Vagina (tissue), 2 donors: ENCODE measurements at regions not wholly inside any gene's neighbourhood (a gene's known extent, or its start where the extent isn't known, plus 50 kb on each side); places are given as distances from the start of the nearest gene placed in this dataset. TPM values are rescaled to one million over a fixed set of nuclear protein-coding genes. Genes with fewer than 3 reads are reported as not detected.

Source experiments
- DNase-seq, 2 donors: peaks; one replicate each; pipeline ENCODE4 v3.0.0-alpha.2; 2017; ENCODE audit errors: extremely low spot score in 2 of 2
- H3K27ac ChIP-seq: fragments of 200-600 bp; sonication (generic); one replicate; pipeline ENCODE4 v1.5.1; 2019
- H3K27me3 ChIP-seq: fragments of 200-600 bp; sonication (generic); one replicate; pipeline ENCODE4 v1.5.1; 2019
- H3K36me3 ChIP-seq, 2 donors: fragments of 200-600 bp; sonication (generic); one replicate each; pipeline ENCODE4 v1.5.1; 2017 to 2019
- H3K4me1 ChIP-seq: fragments of 200-600 bp; sonication (generic); one replicate; pipeline ENCODE4 v1.5.1; 2019
- H3K4me3 ChIP-seq, 2 donors: fragments of 200-600 bp; sonication (generic); 1 replicate in 1 of 2; 2 replicates in 1 of 2; pipeline ENCODE4 v1.5.1; 2016 to 2019
- H3K9me3 ChIP-seq: fragments of 200-600 bp; sonication (generic); one replicate; pipeline ENCODE4 v1.5.1; 2019
- POLR2A ChIP-seq, 2 donors: fragments of 450-650 bp; IDR thresholded peaks; one replicate each; pipeline ENCODE4 v1.6.1; 2017; ENCODE audit warnings: antibody characterized with exemption in 2 of 2, mild to moderate bottlenecking in 2 of 2, moderate library complexity in 2 of 2
- POLR2AphosphoS5 ChIP-seq, 2 donors: sonication (generic); formaldehyde crosslinking; IDR thresholded peaks; one replicate each; pipeline ENCODE4 v1.9.0; 2017; ENCODE audit warnings: antibody characterized with exemption in 2 of 2, mild to moderate bottlenecking in 2 of 2, low read depth in 1 of 2; ENCODE audit not compliant: insufficient read depth in 1 of 2
- intact Hi-C: fragments of 100-400 bp; cut with DNase I; formaldehyde crosslinking; loops from one replicate; pipeline ENCODE4 v1.15.1; 2023
- microRNA-seq: library from miRNA; unstranded; fragments of <30 nt; microRNA quantifications from one replicate; pipeline ENCODE4, GENCODE V29; 2017; ENCODE audit warnings: borderline number of aligned reads, borderline replicate concordance
- small RNA-seq: library from RNA; depleted of rRNA; stranded (forward); fragments of <200 nt; gene quantifications from one replicate; pipeline ENCODE3, GENCODE V24; 2016
- TF ChIP-seq, protein P1 (sequence below), 3 experiments: fragments of 450-650 bp in 2 of 3; fragments of 200-600 bp in 1 of 3; sonication (generic) in 1 of 3; IDR thresholded peaks; one replicate each; pipeline ENCODE4 v1.5.1; 2017 to 2019; ENCODE audit warnings: antibody characterized with exemption in 3 of 3, mild to moderate bottlenecking in 2 of 3, moderate library complexity in 2 of 3

DNA sequence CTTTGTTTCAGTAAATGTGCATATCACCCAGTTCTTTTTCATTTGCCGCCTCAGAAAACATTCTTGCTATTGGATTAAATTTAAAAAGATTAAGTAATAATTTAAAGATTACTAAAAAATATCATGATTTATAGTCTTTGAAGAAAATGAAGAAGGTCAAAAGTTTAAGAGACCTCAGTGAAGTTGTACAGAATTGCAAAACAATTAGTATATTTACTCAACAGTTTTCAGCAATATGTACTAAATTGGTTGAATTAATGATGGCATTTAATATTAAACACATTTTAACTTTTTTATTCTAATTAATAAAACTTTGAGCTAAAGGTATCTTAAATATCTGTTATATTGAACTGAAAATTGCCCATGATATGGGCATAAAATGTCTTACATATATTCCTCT lies 49.9 kb upstream of the KLF6 start:
- Histone ChIP-seq H3K27ac (no peak overlapping the region), H3K9me3 (no peaks in the 10 kb centered on the region), H3K4me1 (peaks cover 9% of the 10 kb centered on the region), H3K4me3 (no peak overlapping the region), H3K36me3 (no peaks in the 10 kb centered on the region), H3K27me3 (no peaks in the 10 kb centered on the region)
- DNase-seq, result no peak
- TF ChIP-seq, protein P1, sequence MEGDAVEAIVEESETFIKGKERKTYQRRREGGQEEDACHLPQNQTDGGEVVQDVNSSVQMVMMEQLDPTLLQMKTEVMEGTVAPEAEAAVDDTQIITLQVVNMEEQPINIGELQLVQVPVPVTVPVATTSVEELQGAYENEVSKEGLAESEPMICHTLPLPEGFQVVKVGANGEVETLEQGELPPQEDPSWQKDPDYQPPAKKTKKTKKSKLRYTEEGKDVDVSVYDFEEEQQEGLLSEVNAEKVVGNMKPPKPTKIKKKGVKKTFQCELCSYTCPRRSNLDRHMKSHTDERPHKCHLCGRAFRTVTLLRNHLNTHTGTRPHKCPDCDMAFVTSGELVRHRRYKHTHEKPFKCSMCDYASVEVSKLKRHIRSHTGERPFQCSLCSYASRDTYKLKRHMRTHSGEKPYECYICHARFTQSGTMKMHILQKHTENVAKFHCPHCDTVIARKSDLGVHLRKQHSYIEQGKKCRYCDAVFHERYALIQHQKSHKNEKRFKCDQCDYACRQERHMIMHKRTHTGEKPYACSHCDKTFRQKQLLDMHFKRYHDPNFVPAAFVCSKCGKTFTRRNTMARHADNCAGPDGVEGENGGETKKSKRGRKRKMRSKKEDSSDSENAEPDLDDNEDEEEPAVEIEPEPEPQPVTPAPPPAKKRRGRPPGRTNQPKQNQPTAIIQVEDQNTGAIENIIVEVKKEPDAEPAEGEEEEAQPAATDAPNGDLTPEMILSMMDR (IDR thresholded peaks at IDR 0.05), result no peak
- TF ChIP-seq POLR2AphosphoS5 (IDR thresholded peaks at IDR 0.05; ENCODE audit: insufficient read depth in 1 of 2, low read depth in 1 of 2) (no peak), POLR2A (IDR thresholded peaks at IDR 0.05) (no peak)
- intact Hi-C loops, result no loop called here

Small RNAs in the stretch of these regions (microRNA-seq; reads per million reads assigned to microRNA genes)
- gene MIR6078, result not detected

Small RNAs in the stretch of these regions (small RNA-seq; reads per million reads assigned to genes)
- gene MIR6078, result not detected
- not detected for gene RNU6-163P
